OCI-LY7 (cell line): ENCODE measurements at regions not wholly inside any gene's neighbourhood (a gene's known extent, or its start where the extent isn't known, plus 50 kb on each side); places are given as distances from the start of the nearest gene placed in this dataset.

ENCODE experiments used
- BruUV-seq: library from RNA; stranded (reverse); fragments of 400-500 nt; replicated peaks from 2 replicates; lab custom pipeline; 2021; lab: Mats Ljungman, UMichigan
- CTCF ChIA-PET: fragments of 300-600 bp; sonication (Branson Sonifier 250); formaldehyde crosslinking; loops from one replicate; lab custom pipeline; 2022; ENCODE audit warnings: antibody characterized with exemption; ENCODE audit not compliant: unreplicated experiment; lab: Charles Lee
- POLR2A ChIA-PET: fragments of 300-600 bp; sonication (Branson Sonifier 250); formaldehyde crosslinking; loops from one replicate; lab custom pipeline; 2022; ENCODE audit warnings: antibody characterized with exemption; lab: Charles Lee
- DNase-seq: peaks from one replicate; pipeline ENCODE4 v3.0.0-alpha.2; 2015; ENCODE audit warnings: low spot score
- H2AFZ ChIP-seq: fragments of 200-600 bp; sonication (generic), shearing (Covaris generic); 2 replicates; pipeline ENCODE4 v1.6.1; 2014; ENCODE audit warnings: mild to moderate bottlenecking, antibody characterized with exemption, low read length, moderate library complexity
- H3K27ac ChIP-seq: fragments of 200-600 bp; sonication (generic); 2 replicates; pipeline ENCODE4 v1.5.1; 2014; ENCODE audit warnings: mixed run types, low read depth, mild to moderate bottlenecking, moderate library complexity, low read length, inconsistent platforms; ENCODE audit not compliant: poor library complexity, severe bottlenecking
- H3K36me3 ChIP-seq: fragments of 200-600 bp; sonication (generic); 2 replicates; pipeline ENCODE4 v1.6.1; 2014; ENCODE audit warnings: mild to moderate bottlenecking, antibody characterized with exemption, low read length, moderate library complexity, mixed read lengths; ENCODE audit not compliant: insufficient read depth
- H3K4me1 ChIP-seq: fragments of 200-600 bp; sonication (generic); 2 replicates; pipeline ENCODE4 v1.5.1; 2014; ENCODE audit warnings: mild to moderate bottlenecking, low read length; ENCODE audit not compliant: insufficient read depth, poor library complexity, severe bottlenecking
- H3K4me2 ChIP-seq: fragments of 200-600 bp; sonication (generic); 2 replicates; pipeline ENCODE4 v1.6.1; 2014; ENCODE audit warnings: mild to moderate bottlenecking, low read length
- H3K4me3 ChIP-seq: fragments of 200-600 bp; sonication (generic); 2 replicates; pipeline ENCODE4 v1.5.1; 2014; ENCODE audit warnings: mild to moderate bottlenecking, low read depth, low read length; ENCODE audit not compliant: poor library complexity, severe bottlenecking
- H3K79me2 ChIP-seq: fragments of 200-600 bp; sonication (generic); 2 replicates; pipeline ENCODE4 v1.6.1; 2016; ENCODE audit warnings: low read depth, mild to moderate bottlenecking, low read length, moderate library complexity, mixed read lengths; ENCODE audit not compliant: insufficient read depth
- H3K9me2 ChIP-seq: fragments of 200-600 bp; sonication (generic); 2 replicates; pipeline ENCODE4 v1.6.1; 2016; ENCODE audit warnings: mild to moderate bottlenecking, low read length, mixed read lengths; ENCODE audit not compliant: insufficient read depth
- H3K9me3 ChIP-seq: fragments of 200-600 bp; sonication (generic); 2 replicates; pipeline ENCODE4 v1.6.1; 2014; ENCODE audit warnings: mild to moderate bottlenecking, mixed run types, low read length, mixed read lengths
- H4K20me1 ChIP-seq: fragments of 200-600 bp; sonication (generic); 2 replicates; pipeline ENCODE4 v1.6.1; 2014; ENCODE audit warnings: mild to moderate bottlenecking, antibody characterized with exemption, low read length, moderate library complexity, mixed read lengths; ENCODE audit not compliant: insufficient read depth
- EZH2phosphoT487 ChIP-seq: fragments of 200-600 bp; sonication (generic); IDR thresholded peaks from 2 replicates; pipeline ENCODE4 v1.6.1; 2018; ENCODE audit warnings: low read depth, borderline replicate concordance, mild to moderate bottlenecking, mixed run types, antibody characterized with exemption, low read length, moderate library complexity, mixed read lengths
- intact Hi-C: fragments of 100-400 bp; cut with micrococcal nuclease; formaldehyde crosslinking; loops from one replicate; pipeline ENCODE4 v1.10.0; 2022; ENCODE audit not compliant: unreplicated experiment
- TF ChIP-seq, protein P1 (sequence below): fragments of 200-600 bp; sonication (generic); conservative IDR thresholded peaks from 2 replicates; pipeline ENCODE4 v1.5.1; 2014; ENCODE audit warnings: mild to moderate bottlenecking, antibody characterized with exemption, low read length, moderate library complexity, mixed read lengths

DNA sequence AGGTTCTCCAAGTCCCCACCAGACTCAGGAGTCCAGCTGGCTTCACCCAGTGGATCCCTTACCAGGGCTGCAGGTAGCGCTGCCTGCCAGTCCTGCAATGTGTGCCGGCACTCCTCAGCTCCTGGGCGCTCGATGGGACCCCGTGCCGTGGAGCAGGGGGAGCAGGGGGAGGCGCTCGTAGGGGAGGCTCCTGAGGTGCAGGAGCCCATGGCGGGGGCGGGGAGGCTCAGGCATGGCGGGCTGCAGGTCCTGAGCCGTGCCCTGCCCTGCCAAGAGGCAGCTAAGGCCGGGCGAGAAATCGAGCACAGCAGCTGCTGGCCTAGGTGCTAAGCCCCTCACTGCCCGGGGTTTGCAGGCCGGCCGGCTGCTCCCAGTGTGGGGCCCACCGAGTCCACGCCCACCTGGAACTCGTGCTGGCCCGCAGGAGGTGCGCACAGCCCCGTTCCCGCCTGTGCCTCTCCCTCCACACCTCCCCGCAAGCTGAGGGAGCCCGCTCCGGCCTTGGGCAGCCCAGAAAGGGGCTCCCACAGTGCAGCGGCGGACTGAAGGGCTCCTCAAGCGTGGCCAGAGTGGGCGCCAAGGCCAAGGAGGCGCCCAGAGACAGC, 792.9 kb upstream of the CCDC179 start:
- intact Hi-C loops = no loop called here
- BruUV-seq = no TSS peak
- Histone ChIP-seq H3K4me3 (no peak overlapping the region), H3K9me3 (no peaks in the 10 kb centered on the region), H3K27ac (no peak overlapping the region), H4K20me1 (no peaks in the 10 kb centered on the region), H3K9me2 (no peaks in the 10 kb centered on the region), H3K36me3 (no peaks in the 10 kb centered on the region), H2AFZ (no peak overlapping the region), H3K79me2 (no peaks in the 10 kb centered on the region), H3K4me1 (no peaks in the 10 kb centered on the region), H3K4me2 (no peak overlapping the region)
- ChIA-PET CTCF (no interaction called here), POLR2A (no interaction called here)
- no peak for DNase-seq
- TF ChIP-seq, protein P1, sequence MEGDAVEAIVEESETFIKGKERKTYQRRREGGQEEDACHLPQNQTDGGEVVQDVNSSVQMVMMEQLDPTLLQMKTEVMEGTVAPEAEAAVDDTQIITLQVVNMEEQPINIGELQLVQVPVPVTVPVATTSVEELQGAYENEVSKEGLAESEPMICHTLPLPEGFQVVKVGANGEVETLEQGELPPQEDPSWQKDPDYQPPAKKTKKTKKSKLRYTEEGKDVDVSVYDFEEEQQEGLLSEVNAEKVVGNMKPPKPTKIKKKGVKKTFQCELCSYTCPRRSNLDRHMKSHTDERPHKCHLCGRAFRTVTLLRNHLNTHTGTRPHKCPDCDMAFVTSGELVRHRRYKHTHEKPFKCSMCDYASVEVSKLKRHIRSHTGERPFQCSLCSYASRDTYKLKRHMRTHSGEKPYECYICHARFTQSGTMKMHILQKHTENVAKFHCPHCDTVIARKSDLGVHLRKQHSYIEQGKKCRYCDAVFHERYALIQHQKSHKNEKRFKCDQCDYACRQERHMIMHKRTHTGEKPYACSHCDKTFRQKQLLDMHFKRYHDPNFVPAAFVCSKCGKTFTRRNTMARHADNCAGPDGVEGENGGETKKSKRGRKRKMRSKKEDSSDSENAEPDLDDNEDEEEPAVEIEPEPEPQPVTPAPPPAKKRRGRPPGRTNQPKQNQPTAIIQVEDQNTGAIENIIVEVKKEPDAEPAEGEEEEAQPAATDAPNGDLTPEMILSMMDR = no peak
- TF ChIP-seq EZH2phosphoT487 = no peak

DNA sequence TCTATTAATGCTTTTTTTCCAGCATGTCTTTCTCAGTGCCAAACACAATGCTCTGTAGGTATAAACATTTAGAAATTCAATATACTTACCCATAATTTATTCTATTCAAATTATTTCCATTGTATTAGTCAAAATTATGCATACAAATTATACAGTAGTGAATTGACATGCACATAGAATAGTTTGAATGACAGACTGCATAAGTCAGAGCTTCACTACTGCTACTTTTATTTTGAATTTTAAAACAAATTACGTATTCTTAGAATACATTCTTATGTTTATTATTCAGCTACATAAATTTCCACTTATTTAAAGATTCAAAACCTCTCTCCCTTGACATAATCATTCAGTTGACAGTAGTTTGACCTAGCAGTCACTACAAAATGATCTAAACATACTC, 808.0 kb upstream of the CCDC179 start:
- TF ChIP-seq, protein P1 = no peak
- no peak for TF ChIP-seq EZH2phosphoT487
- H3K36me3 ChIP-seq = no peaks in the 10 kb centered on the region
- POLR2A ChIA-PET = no interaction called here
- no peak for DNase-seq
- no peaks in the 10 kb centered on the region for H3K4me1 ChIP-seq
- no peaks in the 10 kb centered on the region for H3K79me2 ChIP-seq
- no peaks in the 10 kb centered on the region for H3K9me2 ChIP-seq
- no peak overlapping the region for H2AFZ ChIP-seq
- H3K27ac ChIP-seq = no peak overlapping the region
- CTCF ChIA-PET = no interaction called here
- no peak overlapping the region for H3K4me2 ChIP-seq
- H3K4me3 ChIP-seq = no peak overlapping the region
- no peaks in the 10 kb centered on the region for H4K20me1 ChIP-seq
- BruUV-seq = no TSS peak
- intact Hi-C loops = no loop called here
- H3K9me3 ChIP-seq = no peaks in the 10 kb centered on the region

DNA sequence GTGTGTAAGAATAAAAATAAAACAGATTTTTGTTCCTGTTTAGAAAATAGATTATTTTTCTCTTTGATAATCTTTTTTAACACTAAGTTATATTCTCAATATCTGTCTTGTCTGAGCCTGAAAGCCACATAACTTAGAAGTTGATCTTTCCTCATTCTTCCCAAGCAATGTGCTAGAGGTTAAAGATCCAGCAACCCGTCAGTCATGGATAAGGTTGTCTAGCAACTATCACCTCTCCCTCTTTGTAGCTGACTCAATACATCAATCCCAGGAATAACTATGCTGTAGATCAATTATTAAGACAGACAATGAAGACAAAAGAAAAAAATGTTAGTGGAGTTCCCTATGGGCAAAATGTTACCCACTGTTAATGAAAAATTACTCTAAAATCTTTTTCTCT, 813.1 kb upstream of the CCDC179 start:
- BruUV-seq = no TSS peak

More for the DNA sequence above, 813.1 kb upstream of the CCDC179 start:
- Histone ChIP-seq H3K9me2 (no peaks in the 10 kb centered on the region), H3K27ac (no peak overlapping the region), H2AFZ (no peak overlapping the region), H4K20me1 (no peaks in the 10 kb centered on the region), H3K4me3 (no peak overlapping the region), H3K9me3 (no peaks in the 10 kb centered on the region), H3K4me1 (no peaks in the 10 kb centered on the region), H3K36me3 (no peaks in the 10 kb centered on the region), H3K4me2 (no peak overlapping the region), H3K79me2 (no peaks in the 10 kb centered on the region)
- DNase-seq = no peak
- intact Hi-C loops = no loop called here
- POLR2A ChIA-PET = interaction anchor here (0.6 kb wide), 1 partner anchor 1662 kb away, joined by 3 read pairs; no protein-coding TSS in a partner anchor
- CTCF ChIA-PET = no interaction called here
- TF ChIP-seq, protein P1 = no peak
- TF ChIP-seq EZH2phosphoT487 = no peak
